Endodermal cell (in vitro differentiated cells): ENCODE measurements at regions not wholly inside any gene's neighbourhood (a gene's known extent, or its start where the extent isn't known, plus 50 kb on each side); places are given as distances from the start of the nearest gene placed in this dataset.

Experiments used
- DNase-seq: peaks from one replicate; pipeline ENCODE4 v3.0.0-alpha.2; 2017
- H3K27ac ChIP-seq: 2 replicates; pipeline ENCODE4 v1.5.1; 2013; ENCODE audit warnings: mild to moderate bottlenecking, low read depth, low read length, moderate library complexity
- H3K27me3 ChIP-seq: 2 replicates; pipeline ENCODE4 v1.6.1; 2013; ENCODE audit warnings: mild to moderate bottlenecking, low read length, moderate library complexity; ENCODE audit not compliant: insufficient read depth, control insufficient read depth, poor library complexity, severe bottlenecking
- H3K36me3 ChIP-seq: 2 replicates; pipeline ENCODE4 v1.7.0; 2013; ENCODE audit warnings: mild to moderate bottlenecking, low read length, moderate library complexity; ENCODE audit not compliant: control insufficient read depth, insufficient read depth
- H3K4me1 ChIP-seq: one replicate; pipeline ENCODE4 v1.7.0; 2013; ENCODE audit warnings: low read length; ENCODE audit not compliant: control insufficient read depth, insufficient read depth
- H3K4me3 ChIP-seq: 2 replicates; pipeline ENCODE4 v1.5.1; 2013; ENCODE audit warnings: mild to moderate bottlenecking, low read length, moderate library complexity
- H3K9ac ChIP-seq: 2 replicates; pipeline ENCODE4 v1.6.1; 2013; ENCODE audit warnings: mild to moderate bottlenecking, low read length, moderate library complexity; ENCODE audit not compliant: poor library complexity, severe bottlenecking; ENCODE audit errors: extremely low read depth
- H3K9me3 ChIP-seq: 2 replicates; pipeline ENCODE4 v1.6.1; 2013; ENCODE audit warnings: mild to moderate bottlenecking, low read length, moderate library complexity; ENCODE audit not compliant: control insufficient read depth
- H3K27ac Mint-ChIP-seq: 2 replicates; pipeline ENCODE4 v1.8.0; 2020; ENCODE audit warnings: mixed read lengths
- H3K27me3 Mint-ChIP-seq: 2 replicates; pipeline ENCODE4 v1.8.0; 2021; ENCODE audit warnings: mild to moderate bottlenecking, mixed read lengths; ENCODE audit not compliant: insufficient read depth
- H3K36me3 Mint-ChIP-seq: 2 replicates; pipeline ENCODE4 v1.8.0; 2020; ENCODE audit warnings: low read depth, mixed read lengths
- H3K4me1 Mint-ChIP-seq: 2 replicates; pipeline ENCODE4 v1.8.0; 2020; ENCODE audit warnings: mixed read lengths
- H3K4me3 Mint-ChIP-seq: 2 replicates; pipeline ENCODE4 v1.8.0; 2020; ENCODE audit warnings: mild to moderate bottlenecking, moderate library complexity, mixed read lengths
- H3K9me3 Mint-ChIP-seq: 2 replicates; pipeline ENCODE4 v1.8.0; 2020; ENCODE audit warnings: mild to moderate bottlenecking, mixed read lengths
- CTCF ChIP-seq: fragments of 200-600 bp; sonication (generic); conservative IDR thresholded peaks from 2 replicates; pipeline ENCODE4 v1.5.0; 2021; ENCODE audit warnings: antibody characterized with exemption, mild to moderate bottlenecking
- WGBS, 2 experiments: methylation state at CpG; one replicate each; pipeline versions ENCODE4 v1.1.5 to v1.1.7; 2013; ENCODE audit warnings: missing lambda C conversion rate in 2 of 2, mixed read lengths in 1 of 2; ENCODE audit not compliant: insufficient coverage in 1 of 2, insufficient read length in 1 of 2; 5-methylcytosine and 5-hydroxymethylcytosine counted together

- WGBS, 2 experiments, result 80 to 85% methylated on average over 1 to 2 of the region's 2 CpGs
- Mint-ChIP-seq H3K9me3 (no peaks in the 10 kb centered on the region), H3K27ac (no peak overlapping the region), H3K36me3 (no peaks in the 10 kb centered on the region), H3K27me3 (peaks cover 2% of the 10 kb centered on the region), H3K4me1 (peaks cover 7% of the 10 kb centered on the region), H3K4me3 (no peak overlapping the region)
- Histone ChIP-seq H3K27ac (no peak overlapping the region), H3K4me1 (no peaks in the 10 kb centered on the region), H3K27me3 (no peaks in the 10 kb centered on the region), H3K36me3 (no peaks in the 10 kb centered on the region), H3K9me3 (no peaks in the 10 kb centered on the region), H3K4me3 (no peak overlapping the region), H3K9ac (no peak overlapping the region)
- no peak for TF ChIP-seq CTCF
- DNase-seq, result no peak
Measured at GRCh38 chr16:49092704-49093103, 188.9 kb downstream of the CBLN1 start.

- Histone ChIP-seq H3K4me1 (no peaks in the 10 kb centered on the region), H3K27ac (no peak overlapping the region), H3K36me3 (no peaks in the 10 kb centered on the region), H3K9me3 (peaks cover 8% of the 10 kb centered on the region), H3K9ac (no peak overlapping the region), H3K4me3 (no peak overlapping the region), H3K27me3 (no peaks in the 10 kb centered on the region)
- Mint-ChIP-seq H3K27ac (no peak overlapping the region), H3K27me3 (peaks cover 2% of the 10 kb centered on the region), H3K9me3 (peaks cover 8% of the 10 kb centered on the region), H3K4me3 (no peak overlapping the region), H3K36me3 (no peaks in the 10 kb centered on the region), H3K4me1 (no peaks in the 10 kb centered on the region)
- TF ChIP-seq CTCF, result no peak
- no peak for DNase-seq
- 79 to 83% methylated on average over 2 of the region's 2 CpGs for WGBS, 2 experiments
Measured at GRCh38 chr16:49089533-49089932, 192.1 kb downstream of the CBLN1 start.

- H3K27me3 Mint-ChIP-seq, result peaks cover 2% of the 10 kb centered on the region
- no peak for TF ChIP-seq CTCF
- WGBS, 2 experiments, result 91 to 100% methylated on average over 3 to 4 of the region's 4 CpGs
- H3K36me3 Mint-ChIP-seq, result no peaks in the 10 kb centered on the region
- Histone ChIP-seq H3K9ac (no peak overlapping the region), H3K36me3 (no peaks in the 10 kb centered on the region), H3K4me1 (no peaks in the 10 kb centered on the region), H3K9me3 (peaks cover 10% of the 10 kb centered on the region), H3K27me3 (no peaks in the 10 kb centered on the region), H3K27ac (no peak overlapping the region), H3K4me3 (no peak overlapping the region)
- no peak overlapping the region for H3K4me3 Mint-ChIP-seq
- no peaks in the 10 kb centered on the region for H3K4me1 Mint-ChIP-seq
- no peak overlapping the region for H3K27ac Mint-ChIP-seq
- no peak for DNase-seq
- peaks cover 9% of the 10 kb centered on the region for H3K9me3 Mint-ChIP-seq
Measured at GRCh38 chr16:49089039-49089438, 192.6 kb downstream of the CBLN1 start.
